ENCODE measurements at regions not wholly inside any gene's neighbourhood (a gene's known extent, or its start where the extent isn't known, plus 50 kb on each side); places are given as distances from the start of the nearest gene placed in this dataset.
A peak's percentile ranks its signal among the peaks of the same experiment; 100 is the strongest.

DNA sequence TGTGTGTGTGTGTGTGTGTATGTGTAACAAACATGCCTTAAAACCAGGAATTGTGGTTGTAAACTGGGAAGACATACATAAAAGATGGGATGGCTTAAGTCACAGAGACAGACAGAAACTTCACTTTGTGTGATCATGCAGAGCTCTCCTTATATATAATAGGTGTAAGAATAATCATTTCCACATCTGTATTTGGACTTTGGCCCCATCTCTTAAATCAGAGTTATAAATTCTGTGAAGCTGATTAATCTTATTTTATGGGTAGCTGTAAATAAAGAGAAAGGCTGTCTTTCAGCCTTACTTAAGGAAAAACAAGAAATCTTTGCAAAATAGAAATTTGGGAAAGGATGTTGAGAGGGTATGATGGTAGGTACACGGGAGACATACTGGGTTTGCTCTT lies 174.6 kb upstream of the PITX2 start:
- H3K4me3 ChIP-seq (ENCODE audit: low read depth, low read length) = no peak overlapping the region
- no peak for DNase-seq (ENCODE audit: low read depth)
- TF ChIP-seq, protein P1, sequence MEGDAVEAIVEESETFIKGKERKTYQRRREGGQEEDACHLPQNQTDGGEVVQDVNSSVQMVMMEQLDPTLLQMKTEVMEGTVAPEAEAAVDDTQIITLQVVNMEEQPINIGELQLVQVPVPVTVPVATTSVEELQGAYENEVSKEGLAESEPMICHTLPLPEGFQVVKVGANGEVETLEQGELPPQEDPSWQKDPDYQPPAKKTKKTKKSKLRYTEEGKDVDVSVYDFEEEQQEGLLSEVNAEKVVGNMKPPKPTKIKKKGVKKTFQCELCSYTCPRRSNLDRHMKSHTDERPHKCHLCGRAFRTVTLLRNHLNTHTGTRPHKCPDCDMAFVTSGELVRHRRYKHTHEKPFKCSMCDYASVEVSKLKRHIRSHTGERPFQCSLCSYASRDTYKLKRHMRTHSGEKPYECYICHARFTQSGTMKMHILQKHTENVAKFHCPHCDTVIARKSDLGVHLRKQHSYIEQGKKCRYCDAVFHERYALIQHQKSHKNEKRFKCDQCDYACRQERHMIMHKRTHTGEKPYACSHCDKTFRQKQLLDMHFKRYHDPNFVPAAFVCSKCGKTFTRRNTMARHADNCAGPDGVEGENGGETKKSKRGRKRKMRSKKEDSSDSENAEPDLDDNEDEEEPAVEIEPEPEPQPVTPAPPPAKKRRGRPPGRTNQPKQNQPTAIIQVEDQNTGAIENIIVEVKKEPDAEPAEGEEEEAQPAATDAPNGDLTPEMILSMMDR (IDR thresholded peaks at IDR 0.05; ENCODE audit: insufficient read depth, low read length) = no peak

DNA sequence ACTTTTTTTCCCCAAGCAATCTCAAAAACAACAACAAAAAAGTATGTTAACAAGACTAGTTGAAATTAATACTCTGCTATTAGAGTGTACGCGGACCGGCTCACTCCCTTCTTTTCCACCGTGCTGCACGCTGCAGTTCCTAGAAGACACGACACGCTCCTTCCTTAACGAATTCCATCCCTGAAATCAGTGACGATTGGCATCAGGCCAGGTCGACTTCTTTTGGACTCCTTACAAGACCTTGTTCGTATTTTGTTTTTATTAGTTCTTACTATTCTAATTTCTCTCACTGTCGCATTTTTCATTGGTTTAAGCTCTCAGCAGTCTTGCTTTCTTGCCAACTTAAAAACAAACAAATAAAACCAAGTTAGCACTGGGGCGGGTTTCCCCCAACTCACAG lies 175.8 kb upstream of the PITX2 start:
- no peak for DNase-seq (ENCODE audit: low read depth)
- H3K4me3 ChIP-seq (ENCODE audit: low read depth, low read length) = no peak overlapping the region
- TF ChIP-seq, protein P1 (IDR thresholded peaks at IDR 0.05; ENCODE audit: insufficient read depth, low read length) = no peak

DNA sequence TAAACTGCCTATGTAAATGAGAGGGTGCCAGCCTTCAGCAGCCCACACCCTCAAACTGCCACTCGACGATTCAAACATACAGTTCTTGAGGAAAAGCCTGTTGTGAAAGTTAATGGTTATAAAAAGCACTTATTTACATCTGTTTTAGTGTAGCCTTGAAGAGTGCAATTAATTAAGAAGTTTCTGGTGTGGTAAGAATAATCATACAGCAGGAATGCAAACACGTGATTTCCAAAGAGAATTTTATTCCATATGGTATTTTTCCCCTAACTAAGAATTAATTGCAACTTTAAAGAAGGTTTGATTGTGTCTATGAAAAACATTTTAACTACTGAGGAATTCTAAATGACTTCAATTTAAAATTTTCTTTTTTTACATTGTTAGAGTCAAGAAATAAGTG lies 176.3 kb upstream of the PITX2 start:
- DNase-seq (ENCODE audit: low read depth) = no peak
- H3K4me3 ChIP-seq (ENCODE audit: low read depth, low read length) = no peak overlapping the region
- TF ChIP-seq, protein P1 (IDR thresholded peaks at IDR 0.05; ENCODE audit: insufficient read depth, low read length) = no peak

DNA sequence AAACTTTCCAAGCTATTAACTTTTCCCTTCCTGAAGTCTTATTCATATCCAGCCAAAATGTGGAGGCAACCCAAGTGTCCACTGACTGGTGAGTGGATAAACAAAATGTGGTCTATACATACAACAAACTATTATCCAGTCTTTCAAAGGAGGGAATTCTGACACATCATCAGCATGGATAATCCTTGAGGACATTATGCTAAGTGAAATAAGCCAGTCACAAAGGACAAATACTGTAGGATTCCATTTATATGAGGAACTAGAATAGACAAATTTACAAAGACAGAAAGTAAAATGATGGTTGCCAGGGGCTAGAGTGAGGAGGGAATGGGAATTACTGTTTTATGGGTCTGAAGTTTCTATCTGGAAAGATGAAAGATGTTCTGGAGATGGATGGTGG lies 178.7 kb upstream of the PITX2 start:
- no peak overlapping the region for H3K4me3 ChIP-seq (ENCODE audit: low read depth, low read length)
- no peak for DNase-seq (ENCODE audit: low read depth)
- TF ChIP-seq, protein P1 (IDR thresholded peaks at IDR 0.05; ENCODE audit: insufficient read depth, low read length) = no peak

DNA sequence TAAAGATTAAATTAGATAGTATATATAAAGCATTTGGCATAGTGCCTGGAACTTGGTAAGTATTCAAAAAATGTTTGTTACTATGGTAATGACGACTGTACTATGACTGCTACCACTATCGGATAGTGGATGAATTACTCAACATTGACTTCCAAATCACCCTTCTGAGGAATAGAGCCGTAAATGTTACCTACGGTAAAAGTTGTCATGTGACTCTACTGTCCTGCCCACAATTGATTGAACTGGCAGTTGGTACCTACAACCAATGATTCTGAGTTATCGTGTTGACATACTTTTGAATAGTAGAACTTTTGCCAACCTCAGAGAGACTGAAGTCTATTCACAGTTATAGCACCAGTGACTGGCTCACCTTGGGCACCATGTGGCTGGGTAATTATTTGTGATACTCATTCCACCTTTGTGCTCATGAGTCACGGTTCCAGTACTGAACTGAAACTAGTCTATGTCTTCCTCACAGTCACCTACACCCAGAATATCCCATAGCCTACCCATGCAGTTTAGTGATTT lies 185.5 kb upstream of the PITX2 start:
- TF ChIP-seq, protein P1 (IDR thresholded peaks at IDR 0.05; ENCODE audit: insufficient read depth, low read length) = no peak
- peak; percentile 48 for DNase-seq (ENCODE audit: low read depth)
- H3K4me3 ChIP-seq (ENCODE audit: low read depth, low read length) = no peak overlapping the region

DNA sequence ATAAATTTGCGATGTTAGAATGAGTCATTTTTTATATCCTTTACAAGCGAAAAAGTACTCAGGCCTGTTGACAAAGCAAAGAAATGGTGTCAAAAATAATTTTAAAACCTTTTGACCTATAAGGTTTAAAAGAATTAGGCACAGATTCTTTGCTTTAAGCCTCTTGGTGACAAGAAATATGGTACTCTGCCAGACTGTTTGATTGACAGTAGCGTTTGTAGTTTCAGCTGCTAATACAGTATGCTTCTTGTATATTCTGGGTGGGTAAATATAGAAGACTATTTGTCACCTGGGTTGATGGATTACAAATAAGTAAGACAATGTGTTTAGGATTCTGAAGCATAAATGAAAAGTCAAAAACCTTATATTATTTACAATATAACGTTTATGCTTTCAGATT lies 193.1 kb upstream of the PITX2 start:
- TF ChIP-seq, protein P1 (IDR thresholded peaks at IDR 0.05; ENCODE audit: insufficient read depth, low read length) = no peak
- H3K4me3 ChIP-seq (ENCODE audit: low read depth, low read length) = no peak overlapping the region
- no peak for DNase-seq (ENCODE audit: low read depth)

DNA sequence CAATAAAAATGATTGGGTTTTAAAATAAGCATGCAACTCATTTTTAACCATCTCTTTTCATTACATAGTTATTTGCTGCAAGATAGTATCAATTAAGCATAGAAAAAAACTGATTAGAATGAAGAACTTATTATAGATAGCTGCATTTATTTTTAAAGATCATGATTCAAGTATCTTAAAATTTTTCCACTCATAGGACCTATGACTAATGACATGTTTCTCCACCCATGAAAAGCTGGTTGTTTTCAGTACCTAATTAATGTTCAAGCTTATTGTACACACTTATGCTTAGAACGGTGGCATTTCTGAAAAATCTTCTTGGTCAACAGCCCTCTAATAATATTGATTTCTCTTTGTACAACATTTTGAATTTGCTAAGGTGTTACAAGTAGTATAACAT lies 193.5 kb upstream of the PITX2 start:
- no peak overlapping the region for H3K4me3 ChIP-seq (ENCODE audit: low read depth, low read length)
- peak; percentile 13 for DNase-seq (ENCODE audit: low read depth)
- TF ChIP-seq, protein P1 (IDR thresholded peaks at IDR 0.05; ENCODE audit: insufficient read depth, low read length) = no peak
